Heart left ventricle (tissue), 13 donors: ENCODE measurements at regions not wholly inside any gene's neighbourhood (a gene's known extent, or its start where the extent isn't known, plus 50 kb on each side); places are given as distances from the start of the nearest gene placed in this dataset.
"Not testable (repeated sequence)": the region's sequence is repeated elsewhere in the genome, so short reads cannot be mapped to it uniquely, and the experiment has no call there.

Experiments
- CTCF ChIP-seq, 12 donors: fragments of 200-600 bp; sonication (generic) in 4 of 12; IDR thresholded peaks; one replicate each; pipeline versions ENCODE4 v1.5.0 to v1.8.0; 2018 to 2022; ENCODE audit warnings: antibody characterized with exemption in 12 of 12, mild to moderate bottlenecking in 5 of 12
- POLR2A ChIP-seq, 2 donors: fragments of 450-650 bp; IDR thresholded peaks; one replicate each; pipeline ENCODE4 v1.6.1; 2017; ENCODE audit warnings: antibody characterized with exemption in 2 of 2, mild to moderate bottlenecking in 2 of 2, moderate library complexity in 2 of 2
- donor health status: ischemic (EF 13 %, LVEDD 7.1; RV severe dilation, severe dysfunction).
- donor health status: DM: no; HTN: yes; CAD: no.
- donor health status: DM: no; HTN: no; CAD: no.
- donor health status: ischemic (EF 25% LVEDD 6.9; RV normal size, moderate dysfunction).
- donor health status: ischemic (EF 25% LVEDD 5.7; RV mildly dilated, moderate dysfunction).
- donor health status: ischemic (EF 35%, LVEDD 5.7; RV mildly dilated, moderate dysfunction).
- donor health status: nonischemic (EF 11% LVEDD 7.7; RV severe dilation, severe dysfunction).
- donor health status: DM: yes; HTN: yes; CAD: no.
- donor health status: PGD.
- donor health status: ischemic (EF 29% LVEDD 5.4; RV normal size, mild dysfunction).
- donor health status: nonischemic (EF 23%, LVEDD 6.1; RV moderate dilation, normal function).

DNA sequence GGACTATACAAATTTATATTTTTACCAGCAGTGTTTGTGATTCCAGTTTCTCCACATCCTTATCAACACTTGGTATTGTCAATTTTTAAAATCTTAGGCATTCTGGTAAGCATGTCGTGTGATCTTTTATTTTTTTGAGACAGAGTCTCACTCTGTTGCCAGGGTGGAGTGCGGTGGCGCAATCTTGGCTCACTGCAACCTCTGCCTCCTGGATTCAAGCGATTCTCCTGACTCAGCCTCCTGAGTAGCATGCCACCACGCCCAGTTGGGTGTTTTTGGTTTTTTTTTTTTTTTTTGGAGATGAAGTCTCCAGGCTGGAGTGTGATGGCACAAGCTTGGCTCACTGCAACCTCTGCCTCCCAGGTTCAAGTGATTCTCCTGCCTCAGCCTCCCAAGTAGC, 140.4 kb upstream of the FNDC3A start:
- not testable (repeated sequence) for TF ChIP-seq CTCF, POLR2A (IDR thresholded peaks at IDR 0.05)
